ENCODE measurements at regions not wholly inside any gene's neighbourhood (a gene's known extent, or its start where the extent isn't known, plus 50 kb on each side); places are given as distances from the start of the nearest gene placed in this dataset.

DNA sequence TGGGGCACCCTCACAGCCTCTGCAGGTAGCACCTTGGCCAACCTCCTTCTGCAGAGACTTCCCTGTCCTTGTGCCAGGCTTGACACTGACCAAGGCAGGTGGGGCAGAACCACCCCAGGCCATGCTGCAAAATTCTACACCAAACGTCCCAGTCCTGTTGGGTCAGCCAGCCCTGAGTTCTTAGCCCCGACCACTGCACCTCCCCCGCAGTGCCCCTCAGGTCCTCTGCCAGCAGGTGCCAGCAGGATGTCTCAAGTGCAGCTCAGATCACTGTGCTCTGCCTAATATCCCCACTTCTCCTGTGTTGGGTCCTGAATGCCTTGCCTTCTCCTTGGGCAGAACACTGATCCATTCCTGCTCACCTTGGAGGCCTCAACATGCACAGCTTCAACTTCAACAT is 999.7 kb downstream of the TBC1D22A start:
- TF ChIP-seq CTCF (conservative IDR thresholded peaks at IDR 0.05; ENCODE audit: low read depth, low read length), result no peak
- no peak for TF ChIP-seq RAD21 (IDR thresholded peaks at IDR 0.05; ENCODE audit: low read length)
- TF ChIP-seq NFE2L2 (IDR thresholded peaks at IDR 0.05; ENCODE audit: low read depth, low read length), result no peak
- no peak for TF ChIP-seq BHLHE40 (IDR thresholded peaks at IDR 0.05; ENCODE audit: low read depth, low read length)
- no peak for TF ChIP-seq CEBPB (IDR thresholded peaks at IDR 0.05; ENCODE audit: low read depth, low read length)
- TF ChIP-seq POLR2A (IDR thresholded peaks at IDR 0.05; ENCODE audit: low read depth, low read length), result no peak
- no peak for TF ChIP-seq CHD1 (IDR thresholded peaks at IDR 0.05; ENCODE audit: low read depth, low read length)
- TF ChIP-seq RFX5 (IDR thresholded peaks at IDR 0.05; ENCODE audit: low read depth, low read length), result no peak
- TF ChIP-seq MAFK (IDR thresholded peaks at IDR 0.05; ENCODE audit: low read depth, low read length), result no peak
- TF ChIP-seq MXI1 (IDR thresholded peaks at IDR 0.05; ENCODE audit: borderline replicate concordance, low read depth, low read length), result no peak
- no peak for TF ChIP-seq ELK1 (IDR thresholded peaks at IDR 0.05; ENCODE audit: borderline replicate concordance, low read depth, low read length)

Measured in IMR-90 (cell line).